ENCODE measurements at regions not wholly inside any gene's neighbourhood (a gene's known extent, or its start where the extent isn't known, plus 50 kb on each side); places are given as distances from the start of the nearest gene placed in this dataset.
A peak's percentile ranks its signal among the peaks of the same experiment; 100 is the strongest.

- no peak overlapping the region for H3K27ac ChIP-seq (ENCODE audit: low read length)
- H3K27me3 ChIP-seq (ENCODE audit: control insufficient read depth, insufficient read depth, low read length), result no peaks in the 10 kb centered on the region
- H3K36me3 ChIP-seq (ENCODE audit: control insufficient read depth, insufficient read depth, low read length), result no peaks in the 10 kb centered on the region
- DNase-seq (ENCODE audit: low read depth, low spot score), result no peak
- whole genome bisulfite sequencing (ENCODE audit: insufficient coverage, insufficient read length), result no CpG with 5 or more reads among the region's 2 CpGs
- no peaks in the 10 kb centered on the region for H3K9me3 ChIP-seq (ENCODE audit: control insufficient read depth, insufficient read depth, low read length)
- H3K4me3 ChIP-seq (ENCODE audit: low read length), result no peak overlapping the region
- H3K4me1 ChIP-seq (ENCODE audit: control insufficient read depth, insufficient read depth, low read length), result no peaks in the 10 kb centered on the region
Observed at GRCh38 chr5:54902791-54903473, 82.5 kb downstream of the ESM1 start.

- no peak overlapping the region for H3K27ac ChIP-seq (ENCODE audit: low read length)
Observed at GRCh38 chr5:54900984-54901725, 84.2 kb downstream of the ESM1 start.

GRCh38 chr5:54897001-54897400, 88.4 kb downstream of the ESM1 start:
- Histone ChIP-seq H3K27me3 (ENCODE audit: control insufficient read depth, insufficient read depth, low read length) (no peaks in the 10 kb centered on the region), H3K4me1 (ENCODE audit: control insufficient read depth, insufficient read depth, low read length) (no peaks in the 10 kb centered on the region), H3K9me3 (ENCODE audit: control insufficient read depth, insufficient read depth, low read length) (no peaks in the 10 kb centered on the region), H3K36me3 (ENCODE audit: control insufficient read depth, insufficient read depth, low read length) (no peaks in the 10 kb centered on the region), H3K4me3 (ENCODE audit: low read length) (no peak overlapping the region), H3K27ac (ENCODE audit: low read length) (no peak overlapping the region)
- DNase-seq (ENCODE audit: low read depth, low spot score), result no peak
- WGBS (ENCODE audit: insufficient coverage, insufficient read length), result no CpG with 5 or more reads among the region's 10 CpGs

More at GRCh38 chr5:54900984-54901725, 84.2 kb downstream of the ESM1 start:
- H3K27me3 ChIP-seq (ENCODE audit: control insufficient read depth, insufficient read depth, low read length), result no peaks in the 10 kb centered on the region
- no peaks in the 10 kb centered on the region for H3K4me1 ChIP-seq (ENCODE audit: control insufficient read depth, insufficient read depth, low read length)
- DNase-seq (ENCODE audit: low read depth, low spot score), result no peak
- no peak overlapping the region for H3K4me3 ChIP-seq (ENCODE audit: low read length)
- H3K36me3 ChIP-seq (ENCODE audit: control insufficient read depth, insufficient read depth, low read length), result no peaks in the 10 kb centered on the region
- H3K9me3 ChIP-seq (ENCODE audit: control insufficient read depth, insufficient read depth, low read length), result no peaks in the 10 kb centered on the region
- no CpG with 5 or more reads among the region's 13 CpGs for WGBS (ENCODE audit: insufficient coverage, insufficient read length)

- no CpG with 5 or more reads among the region's 6 CpGs for WGBS (ENCODE audit: insufficient coverage, insufficient read length)
- H3K4me3 ChIP-seq (ENCODE audit: low read length), result no peak overlapping the region
Observed at GRCh38 chr5:54895816-54896341, 89.5 kb downstream of the ESM1 start.

GRCh38 chr5:54894957-54895815, 90.2 kb downstream of the ESM1 start:
- Histone ChIP-seq H3K9me3 (ENCODE audit: control insufficient read depth, insufficient read depth, low read length) (no peaks in the 10 kb centered on the region), H3K36me3 (ENCODE audit: control insufficient read depth, insufficient read depth, low read length) (no peaks in the 10 kb centered on the region), H3K4me1 (ENCODE audit: control insufficient read depth, insufficient read depth, low read length) (no peaks in the 10 kb centered on the region), H3K27me3 (ENCODE audit: control insufficient read depth, insufficient read depth, low read length) (no peaks in the 10 kb centered on the region), H3K4me3 (ENCODE audit: low read length) (no peak overlapping the region), H3K27ac (ENCODE audit: low read length) (no peak overlapping the region)
- DNase-seq (ENCODE audit: low read depth, low spot score), result no peak
- no CpG with 5 or more reads among the region's 3 CpGs for WGBS (ENCODE audit: insufficient coverage, insufficient read length)

More at GRCh38 chr5:54895816-54896341, 89.5 kb downstream of the ESM1 start:
- no peaks in the 10 kb centered on the region for H3K27me3 ChIP-seq (ENCODE audit: control insufficient read depth, insufficient read depth, low read length)
- no peaks in the 10 kb centered on the region for H3K9me3 ChIP-seq (ENCODE audit: control insufficient read depth, insufficient read depth, low read length)
- H3K27ac ChIP-seq (ENCODE audit: low read length), result no peak overlapping the region
- no peaks in the 10 kb centered on the region for H3K4me1 ChIP-seq (ENCODE audit: control insufficient read depth, insufficient read depth, low read length)
- no peaks in the 10 kb centered on the region for H3K36me3 ChIP-seq (ENCODE audit: control insufficient read depth, insufficient read depth, low read length)
- no peak for DNase-seq (ENCODE audit: low read depth, low spot score)

- no peaks in the 10 kb centered on the region for H3K27me3 ChIP-seq (ENCODE audit: control insufficient read depth, insufficient read depth, low read length)
- no peak overlapping the region for H3K27ac ChIP-seq (ENCODE audit: low read length)
- H3K4me1 ChIP-seq (ENCODE audit: control insufficient read depth, insufficient read depth, low read length), result no peaks in the 10 kb centered on the region
- DNase-seq (ENCODE audit: low read depth, low spot score), result no peak
- no peak overlapping the region for H3K4me3 ChIP-seq (ENCODE audit: low read length)
- H3K9me3 ChIP-seq (ENCODE audit: control insufficient read depth, insufficient read depth, low read length), result no peaks in the 10 kb centered on the region
- no CpG with 5 or more reads among the region's 1 CpG for WGBS (ENCODE audit: insufficient coverage, insufficient read length)
- no peaks in the 10 kb centered on the region for H3K36me3 ChIP-seq (ENCODE audit: control insufficient read depth, insufficient read depth, low read length)
Observed at GRCh38 chr5:54889826-54890225, 95.6 kb downstream of the ESM1 start.

GRCh38 chr5:54887663-54888062, 97.7 kb downstream of the ESM1 start:
- no CpG with 5 or more reads among the region's 1 CpG for WGBS (ENCODE audit: insufficient coverage, insufficient read length)
- Histone ChIP-seq H3K27ac (ENCODE audit: low read length) (no peak overlapping the region), H3K4me1 (ENCODE audit: control insufficient read depth, insufficient read depth, low read length) (peaks cover 3% of the 10 kb centered on the region; the same call in 1 of the 2 replicates), H3K27me3 (ENCODE audit: control insufficient read depth, insufficient read depth, low read length) (no peaks in the 10 kb centered on the region), H3K36me3 (ENCODE audit: control insufficient read depth, insufficient read depth, low read length) (no peaks in the 10 kb centered on the region), H3K9me3 (ENCODE audit: control insufficient read depth, insufficient read depth, low read length) (no peaks in the 10 kb centered on the region), H3K4me3 (ENCODE audit: low read length) (no peak overlapping the region)
- no peak for DNase-seq (ENCODE audit: low read depth, low spot score)

- no peaks in the 10 kb centered on the region for H3K36me3 ChIP-seq (ENCODE audit: control insufficient read depth, insufficient read depth, low read length)
- no peaks in the 10 kb centered on the region for H3K9me3 ChIP-seq (ENCODE audit: control insufficient read depth, insufficient read depth, low read length)
- H3K4me3 ChIP-seq (ENCODE audit: low read length), result no peak overlapping the region
- WGBS (ENCODE audit: insufficient coverage, insufficient read length), result no CpG with 5 or more reads among the region's 1 CpG
- DNase-seq (ENCODE audit: low read depth, low spot score), result no peak
- H3K27ac ChIP-seq (ENCODE audit: low read length), result no peak overlapping the region
- H3K27me3 ChIP-seq (ENCODE audit: control insufficient read depth, insufficient read depth, low read length), result no peaks in the 10 kb centered on the region
- H3K4me1 ChIP-seq (ENCODE audit: control insufficient read depth, insufficient read depth, low read length), result peaks cover 3% of the 10 kb centered on the region; the same call in 1 of the 2 replicates
Observed at GRCh38 chr5:54886866-54887265, 98.5 kb downstream of the ESM1 start.

- H3K27ac ChIP-seq (ENCODE audit: low read length), result no peak overlapping the region
- no peak for DNase-seq (ENCODE audit: low read depth, low spot score)
- no peaks in the 10 kb centered on the region for H3K27me3 ChIP-seq (ENCODE audit: control insufficient read depth, insufficient read depth, low read length)
- H3K4me1 ChIP-seq (ENCODE audit: control insufficient read depth, insufficient read depth, low read length), result peaks cover 3% of the 10 kb centered on the region; the same call in 1 of the 2 replicates
- H3K9me3 ChIP-seq (ENCODE audit: control insufficient read depth, insufficient read depth, low read length), result no peaks in the 10 kb centered on the region
- no CpG with 5 or more reads among the region's 3 CpGs for WGBS (ENCODE audit: insufficient coverage, insufficient read length)
- H3K36me3 ChIP-seq (ENCODE audit: control insufficient read depth, insufficient read depth, low read length), result no peaks in the 10 kb centered on the region
- H3K4me3 ChIP-seq (ENCODE audit: low read length), result no peak overlapping the region
Observed at GRCh38 chr5:54885636-54886035, 99.8 kb downstream of the ESM1 start.

- DNase-seq (ENCODE audit: low read depth, low spot score), result no peak
- Histone ChIP-seq H3K4me1 (ENCODE audit: control insufficient read depth, insufficient read depth, low read length) (peaks cover 3% of the 10 kb centered on the region; the same call in 1 of the 2 replicates), H3K27ac (ENCODE audit: low read length) (no peak overlapping the region), H3K27me3 (ENCODE audit: control insufficient read depth, insufficient read depth, low read length) (no peaks in the 10 kb centered on the region), H3K4me3 (ENCODE audit: low read length) (peak overlapping the region; percentile 40; the same call in 1 of the 2 replicates), H3K9me3 (ENCODE audit: control insufficient read depth, insufficient read depth, low read length) (no peaks in the 10 kb centered on the region), H3K36me3 (ENCODE audit: control insufficient read depth, insufficient read depth, low read length) (no peaks in the 10 kb centered on the region)
- no CpG with 5 or more reads among the region's 18 CpGs for WGBS (ENCODE audit: insufficient coverage, insufficient read length)
Observed at GRCh38 chr5:54884195-54884536, 101.2 kb downstream of the ESM1 start.
